T-cell (primary cell): ENCODE measurements at regions not wholly inside any gene's neighbourhood (a gene's known extent, or its start where the extent isn't known, plus 50 kb on each side); places are given as distances from the start of the nearest gene placed in this dataset.
"Not testable (repeated sequence)": the region's sequence is repeated elsewhere in the genome, so short reads cannot be mapped to it uniquely, and the experiment has no call there.

Source experiments
- ATAC-seq, 4 experiments: fragments of 200-7000 bp in 3 of 4; fragments of 150-1000 bp in 1 of 4; cut with Tn5 transposase; replicated peaks in 1 of 4; 1 replicate in 3 of 4; 2 replicates in 1 of 4; pipeline ENCODE4 v1.10.0; 2021; ENCODE audit warnings: moderate library complexity in 3 of 4, mild to moderate bottlenecking in 2 of 4, moderate number of reproducible peaks in 1 of 4
- CTCF ChIA-PET, 2 donors: fragments of 300-600 bp; sonication (Branson Sonifier 250); formaldehyde crosslinking; loops; one replicate each; lab custom pipeline; 2022; ENCODE audit warnings: antibody characterized with exemption in 2 of 2; lab: Charles Lee
- POLR2A ChIA-PET, 2 donors: fragments of 300-600 bp; sonication (Branson Sonifier 250); formaldehyde crosslinking; loops; one replicate each; lab custom pipeline; 2022; ENCODE audit warnings: antibody characterized with exemption in 2 of 2; lab: Charles Lee
- DNase-seq, 35 experiments: peaks; one replicate each; pipeline versions ENCODE4 v3.0.0 to v3.0.0-alpha.2; 2013 to 2023
- H3K27ac ChIP-seq: one replicate; pipeline ENCODE4 v1.5.1; 2013; ENCODE audit warnings: low read length
- H3K27me3 ChIP-seq, 2 experiments: replicated peaks in 1 of 2; 1 replicate in 1 of 2; 2 replicates in 1 of 2; pipeline versions ENCODE4 v1.6.1 to v1.7.0; 2013; ENCODE audit warnings: low read length in 1 of 2, mixed read lengths in 1 of 2; ENCODE audit not compliant: control insufficient read depth in 2 of 2, insufficient read depth in 2 of 2; ENCODE audit errors: extremely low read depth in 1 of 2
- H3K36me3 ChIP-seq, 2 donors: 1 replicate in 1 of 2; 2 replicates in 1 of 2; pipeline versions ENCODE4 v1.6.1 to v1.7.0; 2013; ENCODE audit warnings: low read length in 1 of 2; ENCODE audit not compliant: control insufficient read depth in 2 of 2, insufficient read depth in 1 of 2; ENCODE audit errors: extremely low read depth in 1 of 2
- H3K4me1 ChIP-seq, 2 experiments: 1 replicate in 1 of 2; 2 replicates in 1 of 2; pipeline versions ENCODE4 v1.6.1 to v1.7.0; 2013; ENCODE audit warnings: low read length in 2 of 2, mixed read lengths in 1 of 2; ENCODE audit not compliant: insufficient read depth in 2 of 2, control insufficient read depth in 1 of 2; ENCODE audit errors: extremely low read depth in 1 of 2
- H3K4me3 ChIP-seq, 2 donors: 1 replicate in 1 of 2; 2 replicates in 1 of 2; pipeline versions ENCODE4 v1.5.1 to v1.7.0; 2013; ENCODE audit warnings: mild to moderate bottlenecking in 2 of 2, low read length in 1 of 2, moderate library complexity in 1 of 2; ENCODE audit not compliant: control insufficient read depth in 1 of 2; ENCODE audit errors: extremely low read depth in 1 of 2
- H3K9me3 ChIP-seq: 2 replicates; pipeline ENCODE4 v1.7.0; 2013
- H3K27ac Mint-ChIP-seq, 2 donors: one replicate each; pipeline ENCODE4 v1.8.0; 2020 to 2021; ENCODE audit warnings: mild to moderate bottlenecking in 2 of 2, mixed read lengths in 2 of 2
- H3K27me3 Mint-ChIP-seq, 2 donors: one replicate each; pipeline ENCODE4 v1.8.0; 2021 to 2022; ENCODE audit warnings: mixed read lengths in 2 of 2
- H3K36me3 Mint-ChIP-seq: one replicate; pipeline ENCODE4 v1.8.0; 2021; ENCODE audit warnings: mixed read lengths
- H3K4me1 Mint-ChIP-seq, 3 donors: one replicate each; pipeline ENCODE4 v1.8.0; 2020 to 2022; ENCODE audit warnings: mixed read lengths in 3 of 3, mild to moderate bottlenecking in 1 of 3
- H3K4me3 Mint-ChIP-seq, 3 donors: one replicate each; pipeline ENCODE4 v1.8.0; 2020 to 2022; ENCODE audit warnings: mild to moderate bottlenecking in 3 of 3, mixed read lengths in 3 of 3, moderate library complexity in 3 of 3
- H3K9me3 Mint-ChIP-seq, 3 donors: one replicate each; pipeline ENCODE4 v1.8.0; 2020 to 2022; ENCODE audit warnings: mixed read lengths in 3 of 3
- WGBS: methylation state at CpG from one replicate; pipeline ENCODE4 v1.1.5; 2013; ENCODE audit warnings: missing lambda C conversion rate; ENCODE audit not compliant: insufficient coverage; 5-methylcytosine and 5-hydroxymethylcytosine counted together

DNA sequence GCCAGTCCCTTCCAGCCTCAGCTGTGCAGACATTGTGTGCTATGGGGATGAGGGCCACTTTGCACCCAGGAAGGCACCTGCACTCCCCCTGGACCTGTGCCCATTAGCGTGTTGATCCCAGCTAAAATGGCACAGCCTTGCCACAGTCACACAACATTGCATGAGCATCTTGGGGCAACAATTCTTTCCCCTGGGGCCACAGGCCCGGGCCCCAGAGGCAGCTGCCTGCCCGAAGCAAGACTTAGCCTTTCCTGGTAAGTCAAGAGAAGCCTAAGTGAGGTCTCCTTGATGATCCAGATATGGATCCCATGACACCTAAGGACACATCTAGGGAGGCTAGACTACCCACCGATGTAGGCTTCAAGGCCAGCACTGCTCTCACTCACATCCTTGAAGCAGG lies 202.1 kb downstream of the BCL11A start:
- H3K4me3 Mint-ChIP-seq: no peak overlapping the region
- H3K27ac ChIP-seq: no peak overlapping the region

DNA sequence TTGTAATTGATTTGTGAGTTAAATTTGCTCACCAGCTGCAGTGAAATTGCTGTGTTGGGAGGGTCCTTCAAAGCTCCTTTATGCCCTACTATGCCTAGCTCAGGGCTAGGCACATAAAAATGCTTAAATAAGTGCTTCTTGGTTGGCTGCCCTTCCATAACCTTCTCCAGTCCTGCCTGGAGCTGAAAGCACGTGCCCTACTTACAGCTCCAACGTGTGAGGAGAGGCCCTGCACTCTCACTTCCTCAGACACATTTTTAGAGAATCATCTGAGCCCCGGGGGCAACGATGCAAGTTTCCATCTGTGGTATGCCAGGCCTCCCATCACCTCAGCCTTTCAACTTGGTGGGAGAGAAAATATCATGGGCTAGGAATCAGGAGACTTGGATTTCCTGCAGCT lies 202.7 kb downstream of the BCL11A start:
- Mint-ChIP-seq H3K4me3 (no peak overlapping the region), H3K27me3 (peaks cover 3% of the 10 kb centered on the region in 2 donors), H3K4me1 (peaks cover under 1 to 11% (median 3%) of the 10 kb centered on the region in 3 donors), H3K27ac (no peak overlapping the region), H3K36me3 (no peaks in the 10 kb centered on the region), H3K9me3 (no peaks in the 10 kb centered on the region)
- Histone ChIP-seq H3K27ac (no peak overlapping the region), H3K9me3 (no peaks in the 10 kb centered on the region), H3K4me1 (peaks cover under 1 to 3% of the 10 kb centered on the region in 2 experiments), H3K4me3 (no peak overlapping the region), H3K36me3 (no peaks in the 10 kb centered on the region), H3K27me3 (peaks cover 0 to 3% of the 10 kb centered on the region in 2 experiments)
- ATAC-seq (no peak), DNase-seq (no peak)
- WGBS: no CpG with 5 or more reads among the region's 4 CpGs
- ChIA-PET CTCF (no interaction called here), POLR2A (no interaction called here)

More for the DNA sequence above, 202.1 kb downstream of the BCL11A start:
- H3K27me3 Mint-ChIP-seq: peaks cover 3 to 6% of the 10 kb centered on the region in 2 donors
- no peaks in the 10 kb centered on the region for H3K36me3 ChIP-seq
- DNase-seq (no peak), ATAC-seq (no peak)
- H3K27me3 ChIP-seq: peaks cover 0 to 5% of the 10 kb centered on the region in 2 experiments
- whole genome bisulfite sequencing: 75% methylated on average over 3 of the region's 4 CpGs
- no peaks in the 10 kb centered on the region for H3K9me3 Mint-ChIP-seq
- H3K4me3 ChIP-seq: no peak overlapping the region
- H3K4me1 ChIP-seq: peaks cover 3 to 7% of the 10 kb centered on the region in 2 experiments
- ChIA-PET CTCF (no interaction called here), POLR2A (no interaction called here)
- H3K36me3 Mint-ChIP-seq: no peaks in the 10 kb centered on the region
- no peaks in the 10 kb centered on the region for H3K9me3 ChIP-seq
- no peak overlapping the region for H3K27ac Mint-ChIP-seq
- peaks cover 4 to 15% (median 8%) of the 10 kb centered on the region in 3 donors for H3K4me1 Mint-ChIP-seq

DNA sequence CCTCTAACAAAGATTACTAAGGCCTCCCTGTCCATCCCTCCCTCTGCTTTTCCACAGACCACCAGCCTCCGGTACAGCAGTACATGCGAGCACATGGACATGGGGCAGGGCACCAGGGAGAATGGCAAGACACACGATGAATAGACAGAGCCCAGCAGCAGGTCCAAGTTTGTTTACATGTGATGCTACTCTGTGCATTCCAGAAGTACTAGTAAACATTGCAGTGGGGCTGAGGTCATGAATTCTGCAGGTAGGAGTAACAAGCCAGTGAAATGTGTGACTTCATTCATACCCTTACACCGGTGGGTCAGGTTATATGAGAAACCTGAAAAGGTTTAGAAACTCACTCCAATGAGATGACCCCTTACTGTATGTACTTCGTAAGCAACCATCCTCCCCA lies 205.7 kb downstream of the BCL11A start:
- CTCF ChIA-PET: no interaction called here
- H3K9me3 Mint-ChIP-seq: no peaks in the 10 kb centered on the region
- no peak overlapping the region for H3K27ac ChIP-seq

DNA sequence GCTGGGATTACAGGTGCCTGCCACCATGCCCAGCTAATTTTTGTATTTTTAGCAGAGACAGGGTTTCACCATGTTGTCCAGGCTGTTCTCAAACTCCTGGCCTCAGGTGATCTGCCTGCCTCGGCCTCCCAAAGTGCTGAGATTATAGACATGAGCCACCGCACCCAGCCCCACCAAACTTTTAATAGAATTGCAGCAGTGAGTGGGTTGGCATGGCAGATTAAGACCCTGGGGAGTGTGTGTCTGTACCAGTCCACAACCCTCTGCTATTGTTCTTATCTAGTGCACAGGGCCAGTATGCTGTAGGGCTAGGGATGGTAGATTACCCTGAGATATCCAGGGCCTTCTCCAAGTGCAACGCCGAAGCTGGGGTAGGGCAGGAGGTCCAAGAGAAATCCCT lies 211.0 kb downstream of the BCL11A start:
- H3K4me1 Mint-ChIP-seq, H3K36me3 Mint-ChIP-seq, H3K27ac Mint-ChIP-seq, H3K27me3 Mint-ChIP-seq, H3K4me3 ChIP-seq, H3K27ac ChIP-seq, H3K36me3 ChIP-seq, H3K4me1 ChIP-seq, H3K4me3 Mint-ChIP-seq, H3K9me3 Mint-ChIP-seq, DNase-seq, CTCF ChIA-PET, ATAC-seq, H3K9me3 ChIP-seq: not testable (repeated sequence)
- POLR2A ChIA-PET: interaction anchor here in 1 of 2 donors (0.6 kb wide), 1 partner anchor 516 kb away, joined by 4 read pairs; no protein-coding TSS in a partner anchor
- 96% methylated on average over 2 of the region's 4 CpGs for WGBS
- peaks cover 0 to 12% of the 10 kb centered on the region in 2 experiments for H3K27me3 ChIP-seq

More for the DNA sequence above, 205.7 kb downstream of the BCL11A start:
- peaks cover 0 to 1% of the 10 kb centered on the region in 2 donors for H3K27me3 Mint-ChIP-seq
- POLR2A ChIA-PET: no interaction called here
- Histone ChIP-seq H3K9me3 (no peaks in the 10 kb centered on the region), H3K4me1 (no peaks in the 10 kb centered on the region), H3K36me3 (no peaks in the 10 kb centered on the region), H3K27me3 (peaks cover 0 to 7% of the 10 kb centered on the region in 2 experiments), H3K4me3 (no peak overlapping the region)
- H3K36me3 Mint-ChIP-seq: no peaks in the 10 kb centered on the region
- no peak for DNase-seq
- no peak overlapping the region for H3K27ac Mint-ChIP-seq
- peaks cover 0 to 4% (median 0%) of the 10 kb centered on the region in 3 donors for H3K4me1 Mint-ChIP-seq
- 79% methylated on average over 2 of the region's 5 CpGs for WGBS
- no peak for ATAC-seq
- H3K4me3 Mint-ChIP-seq: no peak overlapping the region

DNA sequence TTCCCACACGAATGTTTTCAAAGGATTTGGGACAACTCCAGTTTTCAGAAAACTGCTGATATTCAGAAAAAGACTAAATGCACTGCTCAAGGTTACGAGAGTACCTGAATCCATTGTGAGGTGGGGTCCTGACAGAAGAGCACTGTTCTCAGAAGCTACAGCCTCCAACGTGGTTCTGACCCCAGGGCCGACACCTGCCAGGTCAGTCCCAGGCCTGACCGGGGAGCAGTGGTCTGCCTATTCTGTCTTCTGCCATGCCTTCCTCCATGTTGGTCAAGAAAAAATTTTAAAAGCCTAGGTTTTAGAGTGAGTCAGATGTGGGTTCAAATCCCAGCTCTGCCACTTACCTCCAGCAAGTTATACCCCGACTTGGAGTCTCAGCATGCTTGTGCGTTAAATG lies 212.3 kb downstream of the BCL11A start:
- CTCF ChIA-PET: no interaction called here

DNA sequence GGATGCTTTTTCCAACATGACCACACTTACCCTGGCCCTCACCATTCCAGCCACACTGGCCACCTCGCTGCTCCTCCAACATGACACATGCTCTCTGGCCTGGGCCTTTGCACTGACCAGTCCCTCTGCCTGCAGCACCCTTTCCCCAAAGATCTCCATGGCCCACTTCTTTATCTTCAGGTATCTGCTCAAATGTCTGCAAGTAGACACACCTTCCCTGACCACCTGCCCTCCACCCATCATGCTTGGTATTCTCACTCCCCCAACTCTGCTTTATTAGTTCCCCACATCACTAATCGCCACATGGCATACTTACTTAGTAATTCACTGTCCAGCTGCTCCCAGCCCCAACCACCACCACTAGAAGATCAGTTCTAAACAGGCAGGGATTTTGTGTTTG lies 214.2 kb downstream of the BCL11A start:
- ChIA-PET POLR2A (no interaction called here), CTCF (no interaction called here)
- Mint-ChIP-seq H3K4me1 (no peaks in the 10 kb centered on the region), H3K36me3 (no peaks in the 10 kb centered on the region), H3K27me3 (peaks cover 2 to 4% of the 10 kb centered on the region in 2 donors), H3K4me3 (no peak overlapping the region), H3K9me3 (no peaks in the 10 kb centered on the region), H3K27ac (no peak overlapping the region)
- no peak overlapping the region for H3K27ac ChIP-seq
- 68% methylated on average over 2 of the region's 2 CpGs for WGBS
- no peak for ATAC-seq
- no peaks in the 10 kb centered on the region for H3K36me3 ChIP-seq
- no peaks in the 10 kb centered on the region for H3K9me3 ChIP-seq
- H3K4me1 ChIP-seq: no peaks in the 10 kb centered on the region
- H3K4me3 ChIP-seq: no peak overlapping the region
- peaks cover 0 to 9% of the 10 kb centered on the region in 2 experiments for H3K27me3 ChIP-seq
- no peak for DNase-seq

More for the DNA sequence above, 212.3 kb downstream of the BCL11A start:
- H3K36me3 Mint-ChIP-seq: no peaks in the 10 kb centered on the region
- H3K9me3 Mint-ChIP-seq: no peaks in the 10 kb centered on the region
- no peak overlapping the region for H3K4me3 ChIP-seq
- no peak overlapping the region for H3K27ac Mint-ChIP-seq
- peaks cover 0 to 12% of the 10 kb centered on the region in 2 experiments for H3K27me3 ChIP-seq
- H3K27ac ChIP-seq: no peak overlapping the region
- no peaks in the 10 kb centered on the region for H3K4me1 Mint-ChIP-seq
- WGBS: 72% methylated on average over 2 of the region's 7 CpGs
- POLR2A ChIA-PET: no interaction called here
- no peak overlapping the region for H3K4me3 Mint-ChIP-seq
- H3K27me3 Mint-ChIP-seq: peaks cover 2 to 4% of the 10 kb centered on the region in 2 donors
- H3K9me3 ChIP-seq: no peaks in the 10 kb centered on the region
- H3K4me1 ChIP-seq: no peaks in the 10 kb centered on the region
- no peak for DNase-seq
- no peak for ATAC-seq
- no peaks in the 10 kb centered on the region for H3K36me3 ChIP-seq

DNA sequence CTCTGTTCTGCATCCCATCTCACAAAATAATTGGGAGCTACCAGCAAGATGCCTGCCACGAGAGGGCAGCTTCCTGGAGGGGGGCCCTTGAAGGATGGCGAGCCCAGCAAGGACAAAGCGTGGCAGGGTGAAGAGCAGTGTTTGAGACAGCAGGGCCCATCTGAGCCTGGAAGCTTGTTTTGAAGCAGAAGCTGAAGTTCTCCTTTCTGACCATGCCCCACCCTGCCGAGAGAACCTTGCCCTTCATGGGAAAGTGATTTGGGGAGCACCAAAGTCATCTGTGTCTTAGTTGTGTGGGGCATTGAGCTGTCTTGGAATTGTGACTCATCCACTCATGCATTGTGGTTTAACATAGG lies 216.3 kb downstream of the BCL11A start:
- H3K4me1 Mint-ChIP-seq: no peaks in the 10 kb centered on the region
- DNase-seq (no peak), ATAC-seq (no peak)
- H3K27ac Mint-ChIP-seq: no peak overlapping the region
- WGBS: 71% methylated on average over 3 of the region's 4 CpGs
- Histone ChIP-seq H3K4me3 (no peak overlapping the region), H3K27ac (no peak overlapping the region), H3K4me1 (no peaks in the 10 kb centered on the region), H3K9me3 (no peaks in the 10 kb centered on the region), H3K36me3 (no peaks in the 10 kb centered on the region), H3K27me3 (peaks cover 0 to 8% of the 10 kb centered on the region in 2 experiments)
- POLR2A ChIA-PET: no interaction called here
- peaks cover 2 to 4% of the 10 kb centered on the region in 2 donors for H3K27me3 Mint-ChIP-seq
- H3K36me3 Mint-ChIP-seq: no peaks in the 10 kb centered on the region
- H3K9me3 Mint-ChIP-seq: no peaks in the 10 kb centered on the region
- CTCF ChIA-PET: no interaction called here
- H3K4me3 Mint-ChIP-seq: no peak overlapping the region
